Fibroblast of peridontal ligament (primary cell): ENCODE measurements at regions not wholly inside any gene's neighbourhood (a gene's known extent, or its start where the extent isn't known, plus 50 kb on each side); places are given as distances from the start of the nearest gene placed in this dataset.

Experiments used
- DNase-seq: peaks from one replicate; pipeline ENCODE4 v3.0.0-alpha.2; 2010; ENCODE audit errors: extremely low read depth

DNA sequence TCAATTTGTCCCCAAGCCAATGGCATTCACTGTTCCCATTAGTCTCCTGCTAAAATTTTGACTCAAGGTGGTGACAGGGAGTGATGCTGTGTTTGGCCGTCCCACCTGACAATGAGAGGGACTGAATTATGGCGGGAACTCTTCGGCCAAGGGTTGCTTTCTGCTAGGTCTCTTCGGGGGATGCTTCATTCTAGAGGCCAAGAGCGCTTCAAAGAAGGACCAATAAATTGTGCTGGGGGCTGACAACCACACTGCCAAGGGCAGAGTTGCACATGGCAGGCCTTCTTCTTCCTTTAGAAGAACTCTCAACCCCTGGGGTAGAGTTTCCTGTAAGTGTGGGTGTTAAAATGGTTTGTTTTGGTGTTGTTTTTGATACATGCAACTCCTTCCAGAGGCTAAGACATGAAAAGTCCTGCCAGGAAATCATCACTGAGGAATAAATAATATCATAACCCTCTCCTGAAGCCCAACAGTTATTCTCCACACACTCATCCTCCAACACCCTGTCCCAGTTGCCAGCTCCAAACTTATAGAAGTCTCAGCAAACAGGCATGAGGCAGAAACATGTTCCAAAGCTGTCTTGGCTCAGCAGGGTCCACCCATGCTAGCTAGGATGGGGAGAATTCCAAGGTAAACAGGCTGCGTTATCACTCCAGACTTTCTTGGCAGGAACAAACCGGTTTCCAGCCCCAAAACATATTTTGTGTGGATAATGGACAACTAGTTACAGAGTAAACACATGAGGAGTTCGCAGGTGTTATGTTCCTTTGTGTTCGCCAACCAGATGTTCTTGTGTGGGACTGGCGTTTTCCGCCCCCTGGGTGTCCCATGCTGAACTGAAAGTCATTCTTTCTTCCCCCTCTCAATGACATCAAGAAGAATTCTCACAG lies 396.7 kb upstream of the RGMA start:
- no peak for DNase-seq

- no peak for DNase-seq
Observed at GRCh38 chr15:93483923-93484322, 394.9 kb upstream of the RGMA start.

DNA sequence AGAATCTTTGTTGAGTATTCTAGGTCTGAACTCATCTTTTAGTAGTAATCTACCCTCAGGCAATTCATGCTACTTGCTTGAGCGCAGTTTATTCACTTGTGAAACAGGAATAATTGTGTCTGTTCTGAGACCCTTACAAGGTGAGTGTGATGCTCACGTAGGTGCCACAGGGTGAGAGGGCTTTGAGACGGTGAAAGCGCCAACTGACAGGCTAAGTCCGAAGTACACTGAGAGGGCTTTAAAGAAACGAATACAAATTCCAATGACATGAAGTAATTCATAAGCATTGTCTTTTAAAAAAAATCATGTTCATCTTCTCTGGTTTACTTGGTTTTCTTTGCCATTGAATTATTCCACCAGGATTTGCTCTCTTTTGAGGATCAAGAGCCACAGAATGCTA lies 393.7 kb upstream of the RGMA start:
- DNase-seq: no peak

DNA sequence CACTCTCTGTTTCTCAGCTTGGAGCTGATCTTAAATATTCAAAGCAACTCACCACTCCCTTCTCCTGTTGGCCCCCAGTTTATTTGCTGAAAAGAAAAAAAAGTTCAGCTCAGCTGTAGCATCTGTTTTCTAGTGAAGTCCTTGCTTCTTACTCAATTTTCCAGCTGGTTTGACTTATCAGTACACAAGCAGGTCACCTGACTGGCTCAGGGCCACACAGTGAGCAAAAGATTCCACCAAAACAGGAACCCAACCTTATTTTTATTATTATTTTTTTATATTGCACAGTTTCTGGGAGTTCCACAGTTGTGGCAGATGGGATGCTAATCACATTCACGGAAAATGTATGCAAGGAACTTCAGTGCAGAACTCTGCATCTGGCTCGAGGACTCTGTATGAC lies 390.7 kb upstream of the RGMA start:
- no peak for DNase-seq

GRCh38 chr15:93478947-93479346 lies 389.9 kb upstream of the RGMA start:
- DNase-seq: no peak

DNA sequence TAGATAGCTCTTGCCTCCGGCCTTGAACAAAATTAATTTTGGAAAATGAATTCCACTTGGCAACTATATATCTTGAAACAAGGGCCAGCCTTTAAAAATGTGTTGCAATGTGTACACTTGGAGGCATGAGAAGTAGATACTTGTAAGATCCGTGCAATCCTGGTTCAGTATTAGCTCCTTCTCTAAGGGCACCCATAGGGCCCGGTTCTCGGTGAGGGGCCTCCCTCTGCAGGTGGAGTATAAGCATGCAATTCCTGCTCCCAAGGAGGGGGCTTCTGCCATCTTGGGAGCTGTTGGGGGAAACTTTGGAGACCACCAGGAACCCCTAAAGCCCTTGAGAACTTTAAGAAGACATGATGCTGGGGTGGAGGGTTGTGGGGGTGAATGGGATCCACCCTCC lies 388.7 kb upstream of the RGMA start:
- DNase-seq: no peak

DNA sequence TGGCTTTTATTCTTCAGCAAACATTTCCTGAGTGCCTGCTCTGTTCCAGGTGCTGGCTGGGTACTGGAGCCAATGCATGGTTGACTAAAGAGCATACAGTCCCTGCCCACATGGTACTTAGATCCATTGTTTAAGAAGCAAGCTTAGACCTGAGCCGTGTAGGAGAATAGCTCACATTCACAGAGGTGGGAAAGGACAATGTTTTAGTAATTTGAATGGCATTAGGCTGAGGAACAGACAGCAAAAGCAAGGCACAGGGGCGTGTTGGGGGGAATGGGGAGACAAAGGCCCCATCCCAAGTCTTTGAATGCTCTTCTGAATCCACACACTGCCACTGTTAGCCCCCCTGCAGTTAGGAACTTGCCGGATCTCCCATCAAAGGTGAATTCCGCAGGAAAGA lies 388.2 kb upstream of the RGMA start:
- no peak for DNase-seq

DNA sequence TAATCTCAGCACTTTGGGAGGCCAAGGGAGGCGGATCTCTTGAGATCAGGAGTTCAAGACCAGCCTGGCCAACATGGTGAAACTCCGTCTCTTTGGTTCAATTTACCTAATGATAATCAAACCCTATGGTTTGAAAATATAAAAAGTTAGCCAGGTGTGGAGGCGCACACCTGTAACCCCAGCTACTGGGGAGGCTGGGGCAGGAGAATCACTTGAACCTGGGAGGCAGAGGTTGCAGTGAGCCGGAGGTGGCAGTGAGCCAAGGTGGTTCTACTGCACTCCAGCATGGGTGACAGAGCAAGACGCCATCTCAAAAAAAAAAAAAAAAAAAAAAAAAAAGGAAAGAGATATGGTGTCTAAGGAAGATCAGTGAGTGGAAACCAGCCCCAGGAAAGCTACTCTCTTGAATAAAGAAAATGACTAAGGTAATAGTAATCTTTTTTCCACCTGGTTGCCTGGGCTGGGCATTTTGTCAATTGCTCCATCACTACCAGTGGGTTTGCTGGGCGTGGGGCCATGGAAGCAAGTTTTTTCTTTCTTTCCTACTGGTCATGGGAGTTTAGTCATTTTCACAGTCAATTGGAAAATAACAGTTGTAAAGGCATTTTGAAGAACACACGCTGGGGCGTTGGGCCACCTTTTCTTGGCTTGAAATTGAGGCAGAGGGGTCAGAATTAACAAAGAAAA lies 387.6 kb upstream of the RGMA start:
- DNase-seq: no peak

- DNase-seq: no peak
Observed at GRCh38 chr15:93474728-93475127, 385.7 kb upstream of the RGMA start.

DNA sequence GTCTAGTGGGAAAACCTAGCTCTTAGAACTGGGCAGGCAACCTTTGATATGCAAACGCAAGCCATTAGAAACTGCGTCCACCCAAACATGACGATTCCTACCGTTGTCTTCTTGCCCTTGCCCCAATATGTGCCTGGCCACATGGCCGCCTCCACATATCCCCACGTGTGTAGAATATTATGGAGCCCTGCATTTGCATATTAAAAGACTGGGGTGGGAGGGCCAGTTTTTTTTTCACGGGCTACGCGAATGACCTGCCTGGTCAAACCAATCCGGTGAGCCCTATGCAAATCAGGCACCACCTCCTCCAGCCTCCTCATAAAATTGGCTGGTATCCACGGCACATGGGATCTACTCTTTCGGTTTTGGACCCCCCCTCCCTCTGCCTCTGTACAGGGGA lies 381.0 kb upstream of the RGMA start:
- DNase-seq: no peak

DNA sequence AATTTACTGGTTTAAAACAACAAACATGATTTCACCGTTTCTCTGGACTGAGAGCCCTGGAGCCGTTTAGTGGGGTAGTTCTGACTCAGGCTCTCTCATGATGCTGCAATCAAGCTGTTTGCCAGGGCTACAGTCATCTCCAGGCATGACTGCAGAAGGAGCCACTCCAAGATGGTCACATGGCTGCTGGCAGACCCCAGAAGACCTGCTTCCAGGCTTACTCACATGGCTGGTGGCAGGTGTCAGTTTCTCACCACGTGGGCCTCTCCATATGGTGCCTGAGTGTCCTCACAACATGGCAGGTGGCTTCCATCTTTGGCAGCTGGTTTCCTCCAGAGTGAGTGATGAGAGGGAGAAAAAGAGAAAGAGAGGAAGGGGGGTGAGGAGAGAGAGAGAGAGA lies 378.3 kb upstream of the RGMA start:
- DNase-seq: no peak

- DNase-seq: no peak
Observed at GRCh38 chr15:93466380-93466779, 377.4 kb upstream of the RGMA start.

- DNase-seq: no peak
Observed at GRCh38 chr15:93462690-93463089, 373.7 kb upstream of the RGMA start.

GRCh38 chr15:93460717-93461116 lies 371.7 kb upstream of the RGMA start:
- no peak for DNase-seq

GRCh38 chr15:93459396-93459795 lies 370.4 kb upstream of the RGMA start:
- DNase-seq: no peak

DNA sequence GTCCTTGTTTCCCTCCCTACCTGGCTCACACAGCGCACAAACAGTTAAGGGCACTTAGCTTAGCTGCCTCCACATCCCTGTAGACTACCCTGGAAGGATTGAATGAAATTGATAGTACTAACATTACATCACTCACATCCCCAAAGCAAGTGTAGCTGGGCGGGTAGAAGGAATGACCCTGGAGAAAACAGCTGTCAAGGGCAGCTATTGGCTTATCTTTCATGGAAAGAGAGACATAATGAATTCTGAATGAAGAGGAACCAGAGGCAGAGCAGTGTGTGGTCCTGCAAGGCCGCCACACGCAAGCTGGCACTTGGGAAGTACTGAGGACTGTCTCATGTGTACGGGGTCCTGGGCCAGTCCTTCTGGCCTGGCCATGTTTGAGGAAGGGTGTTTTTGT lies 369.6 kb upstream of the RGMA start:
- DNase-seq: no peak

DNA sequence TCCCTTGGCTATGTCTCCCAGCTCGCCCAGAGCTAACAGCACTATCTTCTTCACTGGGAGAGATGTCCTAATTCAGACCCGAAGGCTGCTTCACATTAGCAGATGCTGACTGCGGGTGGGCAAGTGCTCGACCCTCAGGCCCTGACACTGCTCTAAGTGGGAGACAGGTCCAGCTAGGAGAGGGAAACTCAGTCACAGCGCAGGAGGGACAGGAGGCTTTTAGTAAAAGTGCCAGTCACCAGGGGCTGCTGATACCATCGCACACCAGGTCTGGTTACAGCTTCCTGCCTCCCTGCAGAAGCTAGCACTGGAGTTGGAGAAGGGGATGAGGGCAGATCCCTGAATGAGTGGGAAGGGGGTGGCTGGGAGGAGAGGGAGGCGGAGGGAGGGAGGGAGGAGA lies 365.8 kb upstream of the RGMA start:
- no peak for DNase-seq

DNA sequence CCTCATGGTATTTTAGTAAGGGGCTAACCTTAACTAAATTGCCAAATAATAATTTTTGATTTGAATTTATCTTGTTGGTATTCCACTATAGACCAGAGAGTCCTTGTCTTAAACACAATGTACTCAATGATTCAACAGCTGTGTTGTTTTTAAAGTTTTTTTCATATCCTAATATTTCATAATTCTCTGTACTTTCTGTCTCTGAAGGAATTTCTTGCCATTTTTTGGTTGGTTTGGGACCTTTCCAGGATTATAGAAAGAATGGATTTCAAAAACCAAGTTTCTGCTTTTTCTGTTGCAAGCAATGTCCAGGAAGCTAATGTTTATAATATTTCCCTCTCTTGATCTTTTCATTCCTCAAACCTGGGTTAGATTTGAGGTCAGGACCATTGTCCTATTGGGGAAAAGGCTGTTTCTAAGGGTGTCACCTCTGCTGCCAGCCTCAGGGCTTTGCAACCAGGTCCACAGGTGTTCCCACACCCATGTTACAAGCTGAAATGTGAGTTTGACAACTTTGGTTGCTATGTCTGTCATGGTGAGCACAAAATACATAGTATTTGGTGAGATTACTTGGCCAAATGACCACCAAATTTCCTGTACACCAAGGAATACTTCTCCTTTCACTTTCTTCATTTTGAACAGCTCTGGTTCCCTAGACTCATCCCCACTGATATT lies 363.7 kb upstream of the RGMA start:
- no peak for DNase-seq

DNA sequence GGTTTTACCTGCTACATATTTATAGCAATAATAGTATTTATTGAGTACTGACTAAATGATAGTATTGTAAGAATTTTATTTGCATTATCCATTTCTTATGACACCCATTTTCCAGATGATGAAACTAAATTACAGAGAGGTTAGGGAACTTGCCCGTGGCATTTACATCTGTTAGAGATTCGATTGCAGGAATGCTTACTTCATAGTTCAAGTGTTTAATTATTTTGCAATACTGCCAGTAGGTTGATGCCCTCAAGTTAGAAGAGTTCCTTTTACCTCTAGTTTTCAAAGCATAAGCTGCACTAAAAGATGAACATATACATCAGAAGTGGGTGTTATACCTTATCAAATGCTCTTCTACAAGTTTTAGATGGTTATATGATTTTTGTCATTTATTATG lies 362.8 kb upstream of the RGMA start:
- no peak for DNase-seq

GRCh38 chr15:93451265-93451664 lies 362.3 kb upstream of the RGMA start:
- DNase-seq: no peak

DNA sequence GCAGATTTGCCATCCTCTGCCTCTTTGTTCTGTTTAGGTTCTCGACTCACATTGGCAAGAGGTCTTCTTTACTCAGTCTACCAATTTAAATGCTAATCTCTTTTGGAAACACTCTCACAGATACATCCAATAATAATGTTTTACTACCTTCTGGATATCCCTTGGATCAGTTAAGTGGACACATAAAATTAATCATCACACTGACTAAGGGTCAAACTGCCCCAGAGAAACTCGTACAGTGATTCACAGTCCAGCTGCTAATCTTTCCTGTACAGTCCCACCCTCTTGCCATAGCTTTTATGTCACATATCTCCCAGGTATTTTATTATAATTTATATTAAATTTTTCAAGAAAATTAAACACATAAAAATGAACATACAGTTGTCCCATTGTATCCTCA lies 360.8 kb upstream of the RGMA start:
- no peak for DNase-seq

GRCh38 chr15:93438310-93438709 lies 349.3 kb upstream of the RGMA start:
- DNase-seq: no peak

GRCh38 chr15:93432474-93432873 lies 343.5 kb upstream of the RGMA start:
- DNase-seq: no peak
